GM20000 (cell line): ENCODE measurements at regions not wholly inside any gene's neighbourhood (a gene's known extent, or its start where the extent isn't known, plus 50 kb on each side); places are given as distances from the start of the nearest gene placed in this dataset.

ENCODE experiments used
- DNase-seq: peaks from one replicate; pipeline ENCODE4 v3.0.0; 2012; ENCODE audit warnings: low spot score
- TF ChIP-seq, protein P1 (sequence below): IDR thresholded peaks from 2 replicates; pipeline ENCODE4 v1.5.1; 2012; ENCODE audit warnings: mild to moderate bottlenecking, control low read depth; ENCODE audit errors: extremely low read depth, missing control alignments

DNA sequence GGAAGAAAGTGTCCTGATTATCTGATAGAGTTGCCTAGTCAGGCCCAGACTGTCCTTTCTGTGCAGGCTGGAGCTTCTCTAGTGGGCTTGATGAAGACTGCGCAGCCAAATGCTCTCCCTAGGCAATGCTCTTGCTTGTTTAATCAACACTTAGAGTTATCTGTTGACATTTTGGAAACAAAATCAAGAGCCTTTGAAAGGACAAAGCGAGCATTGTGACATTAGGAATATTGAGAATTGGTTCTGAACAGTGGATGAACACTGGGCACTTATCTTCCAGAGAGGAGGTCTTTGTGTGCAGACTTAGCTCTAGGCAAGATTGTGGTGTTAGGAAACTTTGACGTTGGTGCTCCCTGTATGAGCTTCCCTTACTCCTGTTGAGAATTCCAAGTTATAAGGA, 94.5 kb downstream of the DNTTIP2 start:
- TF ChIP-seq, protein P1, sequence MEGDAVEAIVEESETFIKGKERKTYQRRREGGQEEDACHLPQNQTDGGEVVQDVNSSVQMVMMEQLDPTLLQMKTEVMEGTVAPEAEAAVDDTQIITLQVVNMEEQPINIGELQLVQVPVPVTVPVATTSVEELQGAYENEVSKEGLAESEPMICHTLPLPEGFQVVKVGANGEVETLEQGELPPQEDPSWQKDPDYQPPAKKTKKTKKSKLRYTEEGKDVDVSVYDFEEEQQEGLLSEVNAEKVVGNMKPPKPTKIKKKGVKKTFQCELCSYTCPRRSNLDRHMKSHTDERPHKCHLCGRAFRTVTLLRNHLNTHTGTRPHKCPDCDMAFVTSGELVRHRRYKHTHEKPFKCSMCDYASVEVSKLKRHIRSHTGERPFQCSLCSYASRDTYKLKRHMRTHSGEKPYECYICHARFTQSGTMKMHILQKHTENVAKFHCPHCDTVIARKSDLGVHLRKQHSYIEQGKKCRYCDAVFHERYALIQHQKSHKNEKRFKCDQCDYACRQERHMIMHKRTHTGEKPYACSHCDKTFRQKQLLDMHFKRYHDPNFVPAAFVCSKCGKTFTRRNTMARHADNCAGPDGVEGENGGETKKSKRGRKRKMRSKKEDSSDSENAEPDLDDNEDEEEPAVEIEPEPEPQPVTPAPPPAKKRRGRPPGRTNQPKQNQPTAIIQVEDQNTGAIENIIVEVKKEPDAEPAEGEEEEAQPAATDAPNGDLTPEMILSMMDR = no peak
- no peak for DNase-seq

- DNase-seq = no peak
- TF ChIP-seq, protein P1 = no peak
Observed at GRCh38 chr1:93783876-93784275, 95.1 kb downstream of the DNTTIP2 start.

- TF ChIP-seq, protein P1 = no peak
- DNase-seq = no peak
Observed at GRCh38 chr1:93779540-93780165, 98.0 kb upstream of the BCAR3 start.

DNA sequence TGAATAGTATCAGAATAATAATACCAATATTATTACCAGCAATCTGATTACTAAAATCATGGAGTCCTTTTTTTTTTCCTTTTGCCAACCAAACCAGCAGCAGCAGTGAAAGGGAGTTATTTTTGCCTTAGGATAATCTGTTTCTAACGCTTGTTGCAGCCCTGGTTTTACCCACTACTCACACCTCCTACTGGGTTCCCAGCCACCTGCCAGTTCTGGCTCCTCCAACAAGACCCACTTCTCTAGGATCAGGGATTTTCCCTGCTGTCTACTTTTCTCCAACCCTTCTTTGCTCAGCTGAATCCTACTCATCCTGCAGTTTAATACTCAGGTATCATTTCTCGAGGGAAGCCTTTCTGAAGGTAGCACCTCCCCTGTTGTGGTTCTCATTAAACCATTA, 96.8 kb upstream of the BCAR3 start:
- TF ChIP-seq, protein P1 = no peak
- DNase-seq = no peak

DNA sequence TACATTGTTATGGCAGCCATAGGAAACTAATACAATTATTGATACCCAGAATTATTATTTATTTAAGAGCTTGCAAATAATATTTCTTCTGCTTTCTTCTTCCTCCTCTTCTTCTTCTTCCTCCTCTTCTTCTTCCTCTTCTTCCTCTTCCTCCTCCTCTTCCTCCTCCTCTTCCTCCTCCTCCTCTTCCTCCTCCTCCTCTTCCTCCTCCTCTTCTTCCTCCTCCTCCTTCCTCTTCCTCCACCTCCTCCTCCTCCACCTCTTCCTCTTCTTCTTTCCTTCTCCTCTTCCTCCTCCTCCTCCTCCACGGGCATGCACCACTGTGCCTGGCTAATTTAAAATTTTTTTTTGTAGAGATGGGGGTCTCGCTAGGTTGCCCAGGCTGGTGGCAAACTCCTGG, 95.6 kb upstream of the BCAR3 start:
- TF ChIP-seq, protein P1 = no peak
- no peak for DNase-seq

DNA sequence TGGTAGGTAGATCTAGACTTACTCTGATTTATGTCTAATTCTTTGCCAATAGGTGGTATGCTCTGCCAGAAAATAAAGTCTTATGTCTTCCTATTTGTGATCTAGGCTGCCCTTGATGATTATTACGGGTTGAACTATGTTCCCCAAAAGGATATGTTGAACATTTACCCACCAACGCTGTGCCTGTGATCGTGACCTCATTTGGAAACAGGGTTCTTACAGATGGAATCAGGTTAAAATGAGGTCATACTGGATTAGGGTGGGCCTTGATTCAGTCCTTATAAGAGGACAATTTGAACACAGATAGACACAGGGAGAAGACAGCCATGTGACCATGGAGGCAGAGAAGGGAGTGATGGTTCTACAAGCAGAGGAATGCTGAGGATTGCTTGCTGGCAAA, 95.1 kb upstream of the BCAR3 start:
- TF ChIP-seq, protein P1 = no peak
- DNase-seq = no peak

DNA sequence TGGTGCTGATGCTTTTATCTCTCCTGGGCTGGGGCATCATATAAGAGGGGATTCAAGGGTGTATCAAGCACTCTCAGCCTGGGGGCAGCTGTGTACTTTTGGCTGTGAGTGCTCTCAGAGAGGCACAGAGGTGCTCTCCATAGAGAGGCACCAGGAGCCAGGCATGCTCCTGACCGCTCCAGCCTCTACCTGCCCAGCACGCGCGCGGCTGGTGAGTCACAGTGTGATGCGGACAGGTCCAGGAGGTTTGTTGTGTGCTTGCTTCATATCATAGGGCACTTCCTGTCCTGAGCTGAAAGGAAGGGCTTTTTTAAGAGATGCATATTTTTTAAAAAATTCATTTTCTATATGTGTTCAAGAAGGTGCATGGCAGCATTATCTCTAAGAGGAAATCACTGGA, 93.6 kb upstream of the BCAR3 start:
- no peak for DNase-seq

More for the DNA sequence above, 93.6 kb upstream of the BCAR3 start:
- TF ChIP-seq, protein P1 = no peak
